ENCODE measurements at regions not wholly inside any gene's neighbourhood (a gene's known extent, or its start where the extent isn't known, plus 50 kb on each side); places are given as distances from the start of the nearest gene placed in this dataset.

DNA sequence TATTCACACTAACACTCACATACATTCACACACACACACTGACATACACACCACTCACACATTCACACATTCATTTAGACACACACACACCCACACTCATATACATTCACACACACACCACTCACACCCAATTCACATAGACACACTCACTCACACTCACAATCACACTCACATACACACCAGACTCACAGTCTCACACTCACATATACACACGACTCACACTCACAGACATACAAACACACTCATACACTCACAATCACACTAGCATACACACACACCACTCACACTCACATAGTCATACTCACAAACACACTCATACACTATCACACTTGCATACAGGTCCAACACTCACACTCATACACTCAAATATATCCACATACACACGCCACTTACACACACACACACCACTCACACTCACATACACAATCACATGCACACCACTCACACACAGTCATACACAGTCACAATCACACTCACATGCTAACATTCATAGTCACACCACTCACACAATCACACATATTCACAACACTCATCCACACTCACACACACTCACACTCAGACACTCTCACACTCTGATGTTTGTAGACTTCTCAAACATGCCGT, 312.6 kb downstream of the SFMBT2 start:
- TF ChIP-seq, protein P1, sequence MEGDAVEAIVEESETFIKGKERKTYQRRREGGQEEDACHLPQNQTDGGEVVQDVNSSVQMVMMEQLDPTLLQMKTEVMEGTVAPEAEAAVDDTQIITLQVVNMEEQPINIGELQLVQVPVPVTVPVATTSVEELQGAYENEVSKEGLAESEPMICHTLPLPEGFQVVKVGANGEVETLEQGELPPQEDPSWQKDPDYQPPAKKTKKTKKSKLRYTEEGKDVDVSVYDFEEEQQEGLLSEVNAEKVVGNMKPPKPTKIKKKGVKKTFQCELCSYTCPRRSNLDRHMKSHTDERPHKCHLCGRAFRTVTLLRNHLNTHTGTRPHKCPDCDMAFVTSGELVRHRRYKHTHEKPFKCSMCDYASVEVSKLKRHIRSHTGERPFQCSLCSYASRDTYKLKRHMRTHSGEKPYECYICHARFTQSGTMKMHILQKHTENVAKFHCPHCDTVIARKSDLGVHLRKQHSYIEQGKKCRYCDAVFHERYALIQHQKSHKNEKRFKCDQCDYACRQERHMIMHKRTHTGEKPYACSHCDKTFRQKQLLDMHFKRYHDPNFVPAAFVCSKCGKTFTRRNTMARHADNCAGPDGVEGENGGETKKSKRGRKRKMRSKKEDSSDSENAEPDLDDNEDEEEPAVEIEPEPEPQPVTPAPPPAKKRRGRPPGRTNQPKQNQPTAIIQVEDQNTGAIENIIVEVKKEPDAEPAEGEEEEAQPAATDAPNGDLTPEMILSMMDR (IDR thresholded peaks at IDR 0.05; ENCODE audit: low read depth, low read length, missing control alignments) = no peak
- H3K4me3 ChIP-seq (replicated peaks; ENCODE audit: low read depth, low read length) = no peak overlapping the region
- DNase-seq (ENCODE audit: extremely low read depth, low read depth) = no peak

DNA sequence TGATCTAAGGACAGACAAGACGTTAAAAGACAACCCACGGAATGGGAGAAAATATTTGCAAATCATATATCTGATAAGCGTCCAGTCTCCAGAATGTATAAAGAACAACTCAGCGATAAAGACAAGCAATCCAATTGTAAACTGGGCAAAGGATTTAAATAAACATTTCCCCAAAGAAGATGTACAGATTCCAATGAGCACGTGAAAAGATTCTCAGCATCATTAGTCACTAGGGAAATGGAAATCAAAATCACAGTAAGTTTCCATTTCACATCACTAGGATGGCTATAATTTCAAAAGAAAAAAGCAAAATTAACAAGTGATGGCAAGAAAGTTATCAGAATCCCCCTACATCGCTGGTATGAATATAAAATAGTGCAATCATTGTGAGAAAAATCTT, 316.1 kb downstream of the SFMBT2 start:
- TF ChIP-seq, protein P1 (IDR thresholded peaks at IDR 0.05; ENCODE audit: low read depth, low read length, missing control alignments) = no peak
- no peak for DNase-seq (ENCODE audit: extremely low read depth, low read depth)
- H3K4me3 ChIP-seq (replicated peaks; ENCODE audit: low read depth, low read length) = no peak overlapping the region

DNA sequence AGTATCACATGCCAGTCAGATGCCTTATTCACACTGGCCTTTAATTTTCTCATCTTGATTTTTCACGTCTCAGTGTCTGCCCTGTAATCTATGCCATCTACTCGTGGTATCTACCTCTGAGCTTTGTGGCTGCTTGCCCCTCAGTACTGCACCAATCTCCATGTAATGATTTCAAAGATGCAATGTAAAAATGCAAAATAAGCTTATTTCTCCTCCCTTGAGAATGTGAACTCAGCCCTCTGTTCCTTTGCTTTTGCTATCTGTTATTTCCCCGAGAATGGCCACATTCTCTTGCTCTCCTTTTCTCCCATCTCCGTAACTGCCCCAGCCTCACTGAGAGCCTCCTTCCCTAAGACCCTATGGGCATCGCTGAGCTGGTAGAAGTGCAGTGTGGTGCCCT, 317.5 kb downstream of the SFMBT2 start:
- TF ChIP-seq, protein P1 (IDR thresholded peaks at IDR 0.05; ENCODE audit: low read depth, low read length, missing control alignments) = no peak
- H3K4me3 ChIP-seq (replicated peaks; ENCODE audit: low read depth, low read length) = no peak overlapping the region
- no peak for DNase-seq (ENCODE audit: extremely low read depth, low read depth)

DNA sequence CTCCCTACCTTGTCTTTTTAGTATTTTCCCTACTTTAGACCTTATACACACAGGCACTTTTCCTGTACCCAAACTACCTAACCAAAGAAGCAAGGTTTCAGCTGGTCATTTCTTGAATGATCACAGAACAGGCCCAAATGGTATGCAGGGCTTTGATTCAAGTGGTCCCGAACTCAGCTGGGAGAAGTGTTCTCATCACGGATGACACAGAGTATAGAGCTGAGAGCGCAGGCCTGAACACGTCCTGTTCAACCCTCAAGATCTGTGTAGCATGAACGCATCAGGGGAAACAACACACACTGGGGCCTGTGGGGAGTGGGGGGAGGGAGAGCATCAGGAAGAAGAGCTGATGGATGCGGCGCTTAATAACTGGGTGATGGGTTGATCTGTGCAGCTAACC, 318.2 kb downstream of the SFMBT2 start:
- H3K4me3 ChIP-seq (replicated peaks; ENCODE audit: low read depth, low read length) = no peak overlapping the region
- TF ChIP-seq, protein P1 (IDR thresholded peaks at IDR 0.05; ENCODE audit: low read depth, low read length, missing control alignments) = no peak
- DNase-seq (ENCODE audit: extremely low read depth, low read depth) = no peak

DNA sequence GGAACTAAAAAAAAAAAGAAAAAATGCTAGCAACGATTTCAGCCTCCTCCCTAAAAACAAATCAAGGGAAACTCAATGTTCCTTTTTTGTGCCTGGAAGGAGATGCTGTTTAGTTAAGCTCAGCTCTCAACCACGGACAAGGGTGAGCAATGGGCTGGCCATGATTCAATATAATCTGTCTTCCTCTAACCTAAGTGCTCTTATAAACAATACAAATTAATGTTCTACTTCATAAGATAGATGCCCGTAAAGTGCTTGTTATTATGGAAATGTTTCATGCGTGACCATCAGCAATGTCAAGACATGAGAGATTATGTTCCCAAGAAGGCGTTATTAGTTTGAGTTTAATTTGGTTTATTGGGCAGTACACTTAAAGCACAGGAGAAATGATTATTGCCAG, 320.3 kb downstream of the SFMBT2 start:
- TF ChIP-seq, protein P1 (IDR thresholded peaks at IDR 0.05; ENCODE audit: low read depth, low read length, missing control alignments) = no peak
- H3K4me3 ChIP-seq (replicated peaks; ENCODE audit: low read depth, low read length) = no peak overlapping the region
- DNase-seq (ENCODE audit: extremely low read depth, low read depth) = no peak

DNA sequence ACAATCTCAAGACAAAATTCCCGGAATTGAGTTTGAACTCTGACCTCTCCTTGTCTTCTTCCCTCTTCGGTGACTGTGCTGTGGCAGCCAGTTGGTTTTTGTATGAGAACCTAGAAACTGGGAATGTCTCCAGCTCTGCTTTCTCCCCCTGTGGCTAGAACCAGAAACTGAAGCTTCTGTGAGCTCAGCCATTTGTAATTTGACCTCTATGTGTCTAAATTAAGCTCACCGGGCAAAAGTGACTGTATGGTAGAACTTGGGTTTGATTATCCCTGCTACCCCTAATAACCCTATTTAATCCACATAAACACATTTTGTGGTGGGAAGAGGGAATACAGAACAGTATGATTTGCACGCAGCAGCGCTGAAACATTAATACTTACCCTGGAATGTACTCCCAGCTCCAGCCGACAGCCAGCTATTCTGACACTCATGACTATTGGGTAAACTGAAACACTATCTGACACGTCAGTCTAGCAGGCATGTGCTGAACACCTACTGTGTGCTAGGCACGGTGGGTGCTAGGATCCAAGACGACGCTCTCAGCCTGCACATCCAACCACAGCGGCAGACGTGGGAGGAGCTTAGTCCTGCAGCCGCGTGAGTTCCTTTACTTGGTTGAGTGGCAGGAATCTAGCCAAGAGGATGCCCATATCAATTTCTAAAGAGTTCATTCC, 324.8 kb downstream of the SFMBT2 start:
- no peak overlapping the region for H3K4me3 ChIP-seq (replicated peaks; ENCODE audit: low read depth, low read length)
- no peak for DNase-seq (ENCODE audit: extremely low read depth, low read depth)
- TF ChIP-seq, protein P1 (IDR thresholded peaks at IDR 0.05; ENCODE audit: low read depth, low read length, missing control alignments) = no peak

All from HFF-Myc (cell line).